ENCODE measurements at regions not wholly inside any gene's neighbourhood (a gene's known extent, or its start where the extent isn't known, plus 50 kb on each side); places are given as distances from the start of the nearest gene placed in this dataset.

GRCh38 chr9:16128003-16128402 lies 575.2 kb downstream of the CCDC171 start:
- Histone ChIP-seq H3K9me2 (ENCODE audit: insufficient read depth, low read length) (no peaks in the 10 kb centered on the region), H3K36me3 (ENCODE audit: insufficient read depth, low read length) (no peaks in the 10 kb centered on the region), H4K20me1 (ENCODE audit: insufficient read depth, low read length) (no peaks in the 10 kb centered on the region), H3K79me2 (ENCODE audit: insufficient read depth, low read depth, low read length) (no peaks in the 10 kb centered on the region), H3K4me1 (ENCODE audit: insufficient read depth, low read length, poor library complexity, severe bottlenecking) (no peaks in the 10 kb centered on the region), H2AFZ (ENCODE audit: low read length) (no peak overlapping the region), H3K4me2 (ENCODE audit: low read length) (no peak overlapping the region), H3K9me3 (ENCODE audit: low read length) (no peaks in the 10 kb centered on the region), H3K27ac (ENCODE audit: low read depth, low read length, poor library complexity, severe bottlenecking) (no peak overlapping the region), H3K4me3 (ENCODE audit: low read depth, low read length, poor library complexity, severe bottlenecking) (no peak overlapping the region)
- DNase-seq (ENCODE audit: low spot score) = no peak
- no TSS peak for BruUV-seq (replicated peaks)
- POLR2A ChIA-PET = no interaction called here
- intact Hi-C loops (cut with micrococcal nuclease; ENCODE audit: unreplicated experiment) = no loop called here
- CTCF ChIA-PET (ENCODE audit: unreplicated experiment) = no interaction called here
- no peak for TF ChIP-seq CTCF (conservative IDR thresholded peaks at IDR 0.05; ENCODE audit: low read length)

- Histone ChIP-seq H4K20me1 (ENCODE audit: insufficient read depth, low read length) (no peaks in the 10 kb centered on the region), H3K4me3 (ENCODE audit: low read depth, low read length, poor library complexity, severe bottlenecking) (no peak overlapping the region), H2AFZ (ENCODE audit: low read length) (no peak overlapping the region), H3K79me2 (ENCODE audit: insufficient read depth, low read depth, low read length) (no peaks in the 10 kb centered on the region), H3K36me3 (ENCODE audit: insufficient read depth, low read length) (no peaks in the 10 kb centered on the region), H3K9me3 (ENCODE audit: low read length) (no peaks in the 10 kb centered on the region), H3K4me1 (ENCODE audit: insufficient read depth, low read length, poor library complexity, severe bottlenecking) (no peaks in the 10 kb centered on the region), H3K4me2 (ENCODE audit: low read length) (no peak overlapping the region), H3K9me2 (ENCODE audit: insufficient read depth, low read length) (no peaks in the 10 kb centered on the region), H3K27ac (ENCODE audit: low read depth, low read length, poor library complexity, severe bottlenecking) (no peak overlapping the region)
- POLR2A ChIA-PET = no interaction called here
- BruUV-seq (replicated peaks) = no TSS peak
- TF ChIP-seq EZH2phosphoT487 (IDR thresholded peaks at IDR 0.05; ENCODE audit: borderline replicate concordance, low read depth, low read length) (no peak), CTCF (conservative IDR thresholded peaks at IDR 0.05; ENCODE audit: low read length) (no peak)
- CTCF ChIA-PET (ENCODE audit: unreplicated experiment) = no interaction called here
- intact Hi-C loops (cut with micrococcal nuclease; ENCODE audit: unreplicated experiment) = loop anchor here (5.0 kb wide), 1 partner anchor 259 kb away; no protein-coding TSS in a partner anchor
- no peak for DNase-seq (ENCODE audit: low spot score)
Observed at GRCh38 chr9:16131264-16131663, 578.4 kb downstream of the CCDC171 start.

- BruUV-seq (replicated peaks) = no TSS peak
- ChIA-PET CTCF (ENCODE audit: unreplicated experiment) (no interaction called here), POLR2A (no interaction called here)
- H3K9me2 ChIP-seq (ENCODE audit: insufficient read depth, low read length) = no peaks in the 10 kb centered on the region
- H3K79me2 ChIP-seq (ENCODE audit: insufficient read depth, low read depth, low read length) = no peaks in the 10 kb centered on the region
- H3K9me3 ChIP-seq (ENCODE audit: low read length) = no peaks in the 10 kb centered on the region
- H3K4me3 ChIP-seq (ENCODE audit: low read depth, low read length, poor library complexity, severe bottlenecking) = no peak overlapping the region
- H4K20me1 ChIP-seq (ENCODE audit: insufficient read depth, low read length) = no peaks in the 10 kb centered on the region
- TF ChIP-seq CTCF (conservative IDR thresholded peaks at IDR 0.05; ENCODE audit: low read length) (no peak), EZH2phosphoT487 (IDR thresholded peaks at IDR 0.05; ENCODE audit: borderline replicate concordance, low read depth, low read length) (no peak)
- intact Hi-C loops (cut with micrococcal nuclease; ENCODE audit: unreplicated experiment) = loop anchor here (5.0 kb wide), 1 partner anchor 260 kb away; no protein-coding TSS in a partner anchor
- no peak overlapping the region for H3K4me2 ChIP-seq (ENCODE audit: low read length)
- no peaks in the 10 kb centered on the region for H3K4me1 ChIP-seq (ENCODE audit: insufficient read depth, low read length, poor library complexity, severe bottlenecking)
- no peak overlapping the region for H2AFZ ChIP-seq (ENCODE audit: low read length)
- no peak overlapping the region for H3K27ac ChIP-seq (ENCODE audit: low read depth, low read length, poor library complexity, severe bottlenecking)
- no peaks in the 10 kb centered on the region for H3K36me3 ChIP-seq (ENCODE audit: insufficient read depth, low read length)
- DNase-seq (ENCODE audit: low spot score) = no peak
Observed at GRCh38 chr9:16132513-16132912, 579.7 kb downstream of the CCDC171 start.
